Stimulated activated effector memory CD8-positive, alpha-beta T cell treated with anti-CD3 and anti-CD28 coated beads, Interleukin-12 subunit alpha, Interleukin-12 subunit beta, amount 100 ng/mL, for 72 hours (primary cell): ENCODE measurements at regions not wholly inside any gene's neighbourhood (a gene's known extent, or its start where the extent isn't known, plus 50 kb on each side); places are given as distances from the start of the nearest gene placed in this dataset.
A peak's percentile ranks its signal among the peaks of the same experiment; 100 is the strongest.
"Not testable (repeated sequence)": the region's sequence is repeated elsewhere in the genome, so short reads cannot be mapped to it uniquely, and the experiment has no call there.

Source experiments
- ATAC-seq: fragments of 150-1000 bp; cut with Tn5 transposase; 2 replicates; pipeline ENCODE4 v1.10.0; 2021
- DNase-seq, 2 donors: peaks; one replicate each; pipeline ENCODE4 v3.0.0; 2021 to 2022; ENCODE audit warnings: low spot score in 2 of 2
- H3K27ac Mint-ChIP-seq: one replicate; pipeline ENCODE4 v1.8.0; 2022; ENCODE audit warnings: mild to moderate bottlenecking, mixed read lengths
- H3K36me3 Mint-ChIP-seq: one replicate; pipeline ENCODE4 v1.8.0; 2022; ENCODE audit warnings: mild to moderate bottlenecking, mixed read lengths
- H3K4me1 Mint-ChIP-seq: one replicate; pipeline ENCODE4 v1.8.0; 2022; ENCODE audit warnings: mixed read lengths
- H3K4me3 Mint-ChIP-seq: one replicate; pipeline ENCODE4 v1.8.0; 2022; ENCODE audit warnings: mild to moderate bottlenecking, mixed read lengths
- H3K9me3 Mint-ChIP-seq: one replicate; pipeline ENCODE4 v1.8.0; 2022; ENCODE audit warnings: mixed read lengths

DNA sequence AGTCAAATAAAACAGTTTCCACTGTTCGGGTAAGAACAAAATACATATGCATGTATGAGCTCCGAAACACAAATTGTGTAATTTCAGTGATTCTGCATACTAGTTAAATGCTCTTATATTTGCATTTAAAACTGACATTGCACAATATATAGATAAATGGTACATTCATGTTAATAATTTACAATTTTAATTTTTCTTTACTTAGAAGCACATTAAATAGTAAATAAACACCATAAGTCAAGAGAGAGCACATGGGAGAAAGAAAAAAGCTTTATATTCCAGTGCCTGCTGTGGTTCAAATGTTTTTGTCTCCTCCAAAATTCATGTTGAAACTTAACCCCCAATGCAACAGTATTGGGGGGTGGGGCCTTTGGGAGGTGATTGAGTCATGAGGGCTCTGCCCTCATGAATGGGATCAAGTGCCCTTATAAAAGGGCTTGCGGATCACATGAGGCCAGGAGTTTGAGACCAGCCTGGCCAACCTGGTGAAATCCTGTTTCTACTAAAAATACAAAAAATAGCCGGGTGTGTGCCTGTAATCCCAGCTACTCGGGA lies 322.9 kb downstream of the BCOR start:
- H3K4me3 Mint-ChIP-seq = peak overlapping the region; percentile 67
- H3K36me3 Mint-ChIP-seq = no peaks in the 10 kb centered on the region
- ATAC-seq = no peak
- H3K9me3 Mint-ChIP-seq = no peaks in the 10 kb centered on the region
- peaks cover 44% of the 10 kb centered on the region for H3K4me1 Mint-ChIP-seq
- DNase-seq = no peak
- H3K27ac Mint-ChIP-seq = peak overlapping the region; percentile 94

- ATAC-seq (peak; percentile 65), DNase-seq (no peak)
- no peaks in the 10 kb centered on the region for H3K9me3 Mint-ChIP-seq
- peak overlapping the region; percentile 30 for H3K4me3 Mint-ChIP-seq
- H3K4me1 Mint-ChIP-seq = peaks cover 30% of the 10 kb centered on the region
- no peaks in the 10 kb centered on the region for H3K36me3 Mint-ChIP-seq
- peak overlapping the region; percentile 63 for H3K27ac Mint-ChIP-seq
These were observed 320.1 kb downstream of the BCOR start for GRCh38 chrX:39777623-39778025.

DNA sequence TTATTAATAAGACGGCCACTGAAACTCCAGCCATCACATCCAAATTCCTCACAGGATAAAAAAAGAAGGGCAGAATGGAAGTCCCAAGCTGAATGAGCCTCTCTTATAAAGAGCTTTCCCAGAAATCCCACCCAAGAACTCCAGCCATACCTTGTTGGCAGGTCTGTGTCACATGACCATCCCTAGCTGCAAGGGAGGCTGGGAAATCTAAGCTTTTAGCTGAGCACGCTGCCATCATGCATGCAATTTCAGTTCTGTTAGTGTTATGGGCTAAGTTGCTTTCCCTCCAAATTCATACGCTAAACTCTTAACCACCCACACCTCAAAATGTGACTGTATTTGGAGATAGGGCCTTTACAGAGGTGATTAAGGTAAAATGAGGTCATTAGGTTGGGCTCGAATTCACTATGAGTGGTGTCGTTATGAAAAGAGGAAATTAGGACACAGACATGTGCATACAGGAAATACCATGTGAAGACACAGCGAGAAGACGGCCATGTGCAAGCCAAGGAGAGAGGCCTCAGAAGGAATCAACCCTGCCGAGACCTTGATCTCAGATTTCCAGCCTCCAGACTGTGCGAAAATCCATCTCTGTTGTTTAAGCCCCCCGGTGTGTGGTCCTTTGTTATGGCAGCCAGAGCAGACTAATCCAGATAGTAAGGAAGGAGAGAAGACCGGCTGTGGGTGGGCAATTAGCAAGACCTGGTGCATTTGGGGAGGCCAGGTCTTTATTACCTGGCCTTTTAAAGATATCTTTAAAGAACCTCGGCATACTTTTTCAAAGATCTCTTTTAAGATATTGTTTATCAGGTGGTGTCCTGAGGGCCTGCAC lies 317.6 kb downstream of the BCOR start:
- ATAC-seq = peak; percentile 32
- Mint-ChIP-seq H3K4me3 (no peak overlapping the region), H3K36me3 (no peaks in the 10 kb centered on the region), H3K4me1 (peaks cover 14% of the 10 kb centered on the region), H3K9me3 (no peaks in the 10 kb centered on the region), H3K27ac (no peak overlapping the region)
- no peak for DNase-seq

DNA sequence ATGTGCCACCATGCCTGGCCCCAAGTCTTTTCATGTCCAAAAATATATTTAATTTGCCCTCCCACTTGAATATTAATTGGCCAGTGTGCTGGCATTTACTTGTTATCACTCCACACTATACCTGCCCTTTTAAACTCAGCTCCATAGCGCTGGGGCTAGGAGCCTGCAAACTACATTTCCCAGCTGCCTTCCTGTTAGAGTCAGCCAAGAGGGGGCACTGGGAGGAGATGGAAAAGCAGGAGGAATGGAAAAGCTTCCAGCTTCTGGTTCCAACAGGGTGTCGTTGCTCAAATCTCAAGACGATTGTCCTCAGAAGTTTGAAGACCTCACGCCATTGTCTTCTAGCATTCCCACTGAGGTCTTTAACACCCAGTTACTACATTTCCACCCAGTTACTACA lies 315.5 kb downstream of the BCOR start:
- H3K9me3 Mint-ChIP-seq = no peaks in the 10 kb centered on the region
- DNase-seq = no peak
- no peak overlapping the region for H3K27ac Mint-ChIP-seq
- no peaks in the 10 kb centered on the region for H3K36me3 Mint-ChIP-seq
- ATAC-seq = no peak
- H3K4me3 Mint-ChIP-seq = no peak overlapping the region
- H3K4me1 Mint-ChIP-seq = peaks cover 14% of the 10 kb centered on the region

DNA sequence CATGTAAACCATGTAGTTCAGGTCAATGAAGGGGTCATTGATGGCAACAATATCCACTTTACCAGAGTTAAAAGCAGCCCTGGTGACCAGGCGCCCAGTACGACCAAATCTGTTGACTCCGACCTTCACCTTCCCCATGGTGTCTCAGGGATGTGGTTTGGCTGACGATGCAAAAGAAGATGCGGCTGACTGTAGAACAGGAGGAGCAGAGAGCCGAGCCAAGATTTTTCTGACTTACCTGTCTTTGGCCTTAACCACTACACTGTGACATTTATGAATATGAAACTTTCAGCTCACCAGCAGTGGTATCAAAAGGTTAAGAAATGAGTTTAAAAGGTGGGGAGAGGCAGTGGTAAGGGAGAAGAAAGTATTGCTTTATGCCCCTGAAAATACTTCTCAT lies 309.8 kb downstream of the BCOR start:
- no peaks in the 10 kb centered on the region for H3K36me3 Mint-ChIP-seq
- no peaks in the 10 kb centered on the region for H3K4me1 Mint-ChIP-seq
- ATAC-seq = no peak
- H3K27ac Mint-ChIP-seq = no peak overlapping the region
- no peak overlapping the region for H3K4me3 Mint-ChIP-seq
- no peaks in the 10 kb centered on the region for H3K9me3 Mint-ChIP-seq
- no peak for DNase-seq

DNA sequence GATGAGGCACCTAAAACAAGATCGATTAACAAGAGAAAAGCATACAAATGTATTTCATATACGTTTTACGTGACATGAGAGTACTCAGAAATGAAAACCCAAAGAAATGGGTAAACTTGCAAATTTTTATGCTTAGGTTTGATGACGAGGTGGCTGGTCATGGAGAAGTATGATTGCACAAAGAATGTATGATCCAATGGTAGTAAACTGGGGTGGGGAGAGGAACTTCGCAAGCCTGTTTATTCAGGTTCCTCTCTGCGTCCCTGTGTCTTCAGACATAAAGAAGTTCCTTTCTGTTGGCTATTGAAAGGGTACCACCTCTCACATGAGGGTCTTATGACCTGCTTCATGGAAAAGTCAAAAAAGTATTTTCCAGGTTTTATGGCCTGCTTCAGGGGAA lies 309.2 kb downstream of the BCOR start:
- no peak overlapping the region for H3K4me3 Mint-ChIP-seq
- H3K4me1 Mint-ChIP-seq = no peaks in the 10 kb centered on the region
- no peaks in the 10 kb centered on the region for H3K9me3 Mint-ChIP-seq
- DNase-seq = no peak
- ATAC-seq = no peak
- H3K36me3 Mint-ChIP-seq = no peaks in the 10 kb centered on the region
- no peak overlapping the region for H3K27ac Mint-ChIP-seq

GRCh38 chrX:39791691-39792090 lies 306.1 kb downstream of the BCOR start:
- ATAC-seq (no peak), DNase-seq (no peak)
- Mint-ChIP-seq H3K9me3 (no peaks in the 10 kb centered on the region), H3K4me1 (no peaks in the 10 kb centered on the region), H3K27ac (no peak overlapping the region), H3K4me3 (no peak overlapping the region), H3K36me3 (no peaks in the 10 kb centered on the region)

- DNase-seq = no peak
- no peaks in the 10 kb centered on the region for H3K9me3 Mint-ChIP-seq
- no peaks in the 10 kb centered on the region for H3K4me1 Mint-ChIP-seq
- H3K27ac Mint-ChIP-seq = no peak overlapping the region
- H3K4me3 Mint-ChIP-seq = no peak overlapping the region
- no peak for ATAC-seq
- no peaks in the 10 kb centered on the region for H3K36me3 Mint-ChIP-seq
These were observed 302.2 kb downstream of the BCOR start for GRCh38 chrX:39795605-39796004.

- H3K4me3 Mint-ChIP-seq = no peak overlapping the region
- H3K4me1 Mint-ChIP-seq = no peaks in the 10 kb centered on the region
- DNase-seq = no peak
- H3K27ac Mint-ChIP-seq = no peak overlapping the region
- H3K36me3 Mint-ChIP-seq = no peaks in the 10 kb centered on the region
- ATAC-seq = no peak
- H3K9me3 Mint-ChIP-seq = no peaks in the 10 kb centered on the region
These were observed 300.9 kb downstream of the BCOR start for GRCh38 chrX:39796856-39797255.

GRCh38 chrX:39798488-39798887 lies 299.3 kb downstream of the BCOR start:
- DNase-seq = not testable (repeated sequence)

DNA sequence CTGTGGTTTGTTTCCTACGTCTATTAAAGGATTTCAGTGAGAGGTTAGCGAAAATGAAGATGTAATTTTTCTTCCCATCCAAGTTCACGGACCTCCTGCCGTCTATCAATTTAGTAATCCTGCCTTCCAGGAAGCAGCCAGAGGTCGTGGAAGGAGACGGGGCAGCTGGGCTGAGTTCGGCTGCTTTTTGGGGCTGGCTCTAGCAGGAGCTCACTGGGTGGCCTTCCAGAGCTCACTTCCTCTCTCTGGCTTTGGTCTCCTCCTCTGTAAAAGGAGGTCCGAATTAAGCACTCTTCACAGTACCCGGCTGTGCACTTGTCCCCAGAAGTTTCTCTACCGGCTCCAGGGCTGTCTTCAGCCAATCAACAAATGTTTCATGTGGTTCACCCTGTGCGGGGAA lies 295.4 kb downstream of the BCOR start:
- H3K4me3 Mint-ChIP-seq = no peak overlapping the region
- no peaks in the 10 kb centered on the region for H3K9me3 Mint-ChIP-seq
- no peaks in the 10 kb centered on the region for H3K36me3 Mint-ChIP-seq
- DNase-seq (no peak), ATAC-seq (no peak)
- H3K4me1 Mint-ChIP-seq = peaks cover 15% of the 10 kb centered on the region
- H3K27ac Mint-ChIP-seq = no peak overlapping the region

More at GRCh38 chrX:39798488-39798887, 299.3 kb downstream of the BCOR start:
- ATAC-seq, H3K27ac Mint-ChIP-seq, H3K4me3 Mint-ChIP-seq, H3K9me3 Mint-ChIP-seq, H3K4me1 Mint-ChIP-seq, H3K36me3 Mint-ChIP-seq: not testable (repeated sequence)

- Mint-ChIP-seq H3K27ac (no peak overlapping the region), H3K4me3 (no peak overlapping the region), H3K36me3 (no peaks in the 10 kb centered on the region), H3K4me1 (peaks cover 15% of the 10 kb centered on the region), H3K9me3 (no peaks in the 10 kb centered on the region)
- ATAC-seq = no peak
- DNase-seq = no peak
These were observed 294.9 kb downstream of the BCOR start for GRCh38 chrX:39802908-39803307.

GRCh38 chrX:39805022-39805421 lies 292.7 kb downstream of the BCOR start:
- H3K36me3 Mint-ChIP-seq = no peaks in the 10 kb centered on the region
- no peak overlapping the region for H3K27ac Mint-ChIP-seq
- no peak for ATAC-seq
- peaks cover 15% of the 10 kb centered on the region for H3K4me1 Mint-ChIP-seq
- DNase-seq = no peak
- no peaks in the 10 kb centered on the region for H3K9me3 Mint-ChIP-seq
- H3K4me3 Mint-ChIP-seq = no peak overlapping the region

- H3K4me1 Mint-ChIP-seq = peaks cover 15% of the 10 kb centered on the region
- no peak overlapping the region for H3K27ac Mint-ChIP-seq
- H3K9me3 Mint-ChIP-seq = no peaks in the 10 kb centered on the region
- H3K4me3 Mint-ChIP-seq = no peak overlapping the region
- no peaks in the 10 kb centered on the region for H3K36me3 Mint-ChIP-seq
- ATAC-seq (no peak), DNase-seq (no peak)
These were observed 291.9 kb downstream of the BCOR start for GRCh38 chrX:39805825-39806224.

- Mint-ChIP-seq H3K27ac (no peak overlapping the region), H3K4me1 (peaks cover 15% of the 10 kb centered on the region), H3K36me3 (no peaks in the 10 kb centered on the region), H3K9me3 (no peaks in the 10 kb centered on the region), H3K4me3 (no peak overlapping the region)
- DNase-seq (no peak), ATAC-seq (no peak)
These were observed 289.3 kb downstream of the BCOR start for GRCh38 chrX:39808471-39808917.

- Mint-ChIP-seq H3K4me3 (no peak overlapping the region), H3K4me1 (peaks cover 15% of the 10 kb centered on the region), H3K9me3 (no peaks in the 10 kb centered on the region), H3K36me3 (no peaks in the 10 kb centered on the region), H3K27ac (no peak overlapping the region)
- ATAC-seq (no peak), DNase-seq (no peak)
These were observed 288.4 kb downstream of the BCOR start for GRCh38 chrX:39809331-39809730.
